Endometrial microvascular endothelial cells (primary cell): ENCODE measurements at regions not wholly inside any gene's neighbourhood (a gene's known extent, or its start where the extent isn't known, plus 50 kb on each side); places are given as distances from the start of the nearest gene placed in this dataset.
"Not testable (repeated sequence)": the region's sequence is repeated elsewhere in the genome, so short reads cannot be mapped to it uniquely, and the experiment has no call there.

Experiments
- in situ Hi-C: cut with HindIII; loops from 2 replicates; pipeline ENCODE4 v1.10.0; 2017; ENCODE audit warnings: low sequenced_read_pairs, low pct_unique_long_range_greater_than_20kb; ENCODE audit errors: inconsistent ontology term

- in situ Hi-C loops, result not testable (repeated sequence)
These were observed 89.7 kb upstream of the DNAH14 start for GRCh38 chr1:224839648-224840300.

GRCh38 chr1:224841803-224842202 is 87.7 kb upstream of the DNAH14 start:
- in situ Hi-C loops, result not testable (repeated sequence)

DNA sequence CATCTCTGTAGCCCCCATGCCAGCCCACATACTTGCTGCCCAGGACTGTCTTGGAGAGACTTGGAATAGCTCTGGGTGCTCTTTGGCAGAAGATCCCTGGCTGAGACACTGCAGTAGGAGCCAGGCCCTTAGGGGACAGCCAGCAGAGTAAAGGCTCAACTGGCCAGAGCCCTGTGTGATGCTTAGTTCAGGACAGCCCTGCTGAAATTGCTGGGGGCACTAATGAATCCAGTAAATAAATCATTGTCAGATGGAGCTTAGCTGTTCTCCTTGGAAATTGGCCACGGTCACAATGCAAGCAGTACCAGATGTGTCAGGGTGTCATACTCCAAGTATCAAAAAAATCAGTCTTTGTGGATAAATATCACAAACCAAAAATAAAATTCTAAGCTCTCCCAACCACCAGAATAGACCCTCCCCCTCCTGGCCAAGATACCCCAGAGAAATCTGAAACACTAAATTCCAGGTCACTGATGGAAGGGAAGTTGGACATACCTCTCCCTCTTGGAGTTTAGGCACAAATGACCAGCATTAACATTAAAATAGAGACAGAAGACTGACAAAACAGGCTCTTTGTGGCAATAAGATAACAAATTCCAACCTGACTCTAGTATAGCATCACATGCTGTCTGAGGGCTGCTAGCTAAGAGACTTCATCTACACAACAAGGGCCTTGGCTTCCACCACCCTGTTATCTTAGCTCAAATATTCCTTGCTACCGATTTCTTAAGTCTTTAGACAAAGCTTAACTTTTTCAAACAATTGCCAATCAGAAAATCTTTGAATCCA is 83.2 kb upstream of the DNAH14 start:
- in situ Hi-C loops, result no loop called here

DNA sequence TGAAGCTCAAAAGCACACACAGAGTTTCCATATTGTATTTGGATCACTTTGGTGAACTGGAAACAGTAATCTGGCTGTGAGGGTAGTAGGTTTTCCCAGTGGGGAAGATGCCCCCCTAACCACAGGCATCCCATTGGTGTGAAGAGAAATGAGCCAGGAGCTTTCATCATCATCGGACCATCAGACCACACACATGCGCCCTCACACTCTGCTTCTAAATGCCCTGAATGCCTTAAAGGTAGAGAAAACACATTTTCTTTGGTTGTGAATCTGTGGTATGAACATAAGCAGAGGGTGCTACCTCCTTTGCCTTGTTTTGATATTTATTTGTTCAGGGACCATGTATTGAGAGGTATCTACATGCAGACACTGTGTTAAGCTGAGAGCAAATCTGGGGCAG is 79.0 kb upstream of the DNAH14 start:
- in situ Hi-C loops, result loop anchor here (25.0 kb wide), 1 partner anchor 338 kb away; no protein-coding TSS in a partner anchor

DNA sequence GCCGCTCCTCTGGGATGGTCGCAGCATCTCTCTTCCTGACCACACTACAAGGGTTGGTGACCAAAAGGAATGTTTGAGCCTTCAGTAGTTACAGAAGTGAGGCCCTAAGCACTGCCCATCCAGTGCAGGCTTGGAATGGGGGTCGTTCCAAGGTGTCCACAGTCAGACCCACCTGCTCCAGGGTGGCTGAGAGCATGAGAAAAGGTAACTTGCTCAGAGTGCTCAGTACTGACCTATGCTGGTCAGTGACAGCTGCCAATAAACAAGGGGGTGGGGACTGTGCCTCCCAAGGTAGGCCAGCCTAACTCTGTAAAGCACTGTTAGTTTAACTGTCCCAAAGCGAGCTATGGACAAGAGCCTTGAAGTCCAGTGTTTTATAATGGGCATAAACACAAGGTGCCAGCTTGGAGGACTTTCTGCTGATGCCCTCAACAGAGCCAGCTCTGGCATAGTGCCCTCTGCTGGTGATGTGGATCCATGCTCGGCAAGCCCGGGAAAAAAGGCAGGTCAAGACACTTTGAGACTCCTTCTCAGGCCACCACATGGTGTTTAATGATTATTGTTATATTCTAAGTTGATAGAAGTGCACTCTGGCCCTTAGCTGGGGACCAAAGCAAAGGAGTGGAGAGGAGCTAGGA is 78.1 kb upstream of the DNAH14 start:
- in situ Hi-C loops, result loop anchor here (25.0 kb wide), 1 partner anchor 339 kb away; no protein-coding TSS in a partner anchor

DNA sequence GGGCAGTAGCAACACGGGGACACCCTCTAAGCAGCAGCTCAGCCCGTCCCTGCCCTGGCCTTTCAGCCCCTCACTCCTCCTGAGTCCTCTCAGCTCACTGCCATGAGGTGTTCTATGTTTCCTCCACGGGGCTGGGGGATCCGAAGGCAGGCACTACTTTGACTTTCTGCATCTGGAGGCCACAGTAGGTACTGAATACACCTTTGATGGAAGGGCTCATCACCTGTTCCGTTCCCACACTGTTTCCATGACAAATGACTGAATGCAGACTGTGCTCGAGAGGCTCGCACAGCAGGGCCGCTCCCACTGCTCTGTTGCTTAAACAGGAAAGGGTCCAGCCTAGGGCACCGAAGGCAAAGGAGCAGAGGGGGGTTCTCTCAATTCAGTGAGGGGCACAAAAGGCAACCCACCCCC is 77.6 kb upstream of the DNAH14 start:
- in situ Hi-C loops, result loop anchor here (25.0 kb wide), 1 partner anchor 340 kb away; no protein-coding TSS in a partner anchor

- in situ Hi-C loops, result loop anchor here (25.0 kb wide), 1 partner anchor 341 kb away; no protein-coding TSS in a partner anchor
These were observed 76.4 kb upstream of the DNAH14 start for GRCh38 chr1:224852901-224853568.

DNA sequence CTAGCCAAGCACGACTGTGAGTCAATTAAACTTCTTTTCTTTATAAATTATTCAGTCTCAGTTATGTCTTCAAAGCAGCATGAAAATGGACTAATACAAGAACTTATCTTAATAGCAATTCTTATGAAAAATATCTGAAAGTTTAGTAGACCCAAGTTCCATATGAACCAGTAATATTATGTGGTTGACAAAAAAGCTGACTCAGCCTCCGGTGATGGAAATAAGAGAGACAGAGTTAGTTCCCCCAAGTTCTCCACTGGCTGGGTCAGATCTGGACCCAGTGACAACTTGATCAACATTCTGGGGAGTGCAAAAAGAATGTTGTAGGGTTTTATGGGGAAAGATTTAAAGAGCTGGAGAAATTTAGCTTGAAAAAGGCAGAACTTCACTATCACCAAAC is 72.5 kb upstream of the DNAH14 start:
- in situ Hi-C loops, result loop anchor here (25.0 kb wide), 1 partner anchor 345 kb away; no protein-coding TSS in a partner anchor

- in situ Hi-C loops, result loop anchor here (25.0 kb wide), 1 partner anchor 347 kb away; no protein-coding TSS in a partner anchor
These were observed 69.8 kb upstream of the DNAH14 start for GRCh38 chr1:224859651-224860050.

DNA sequence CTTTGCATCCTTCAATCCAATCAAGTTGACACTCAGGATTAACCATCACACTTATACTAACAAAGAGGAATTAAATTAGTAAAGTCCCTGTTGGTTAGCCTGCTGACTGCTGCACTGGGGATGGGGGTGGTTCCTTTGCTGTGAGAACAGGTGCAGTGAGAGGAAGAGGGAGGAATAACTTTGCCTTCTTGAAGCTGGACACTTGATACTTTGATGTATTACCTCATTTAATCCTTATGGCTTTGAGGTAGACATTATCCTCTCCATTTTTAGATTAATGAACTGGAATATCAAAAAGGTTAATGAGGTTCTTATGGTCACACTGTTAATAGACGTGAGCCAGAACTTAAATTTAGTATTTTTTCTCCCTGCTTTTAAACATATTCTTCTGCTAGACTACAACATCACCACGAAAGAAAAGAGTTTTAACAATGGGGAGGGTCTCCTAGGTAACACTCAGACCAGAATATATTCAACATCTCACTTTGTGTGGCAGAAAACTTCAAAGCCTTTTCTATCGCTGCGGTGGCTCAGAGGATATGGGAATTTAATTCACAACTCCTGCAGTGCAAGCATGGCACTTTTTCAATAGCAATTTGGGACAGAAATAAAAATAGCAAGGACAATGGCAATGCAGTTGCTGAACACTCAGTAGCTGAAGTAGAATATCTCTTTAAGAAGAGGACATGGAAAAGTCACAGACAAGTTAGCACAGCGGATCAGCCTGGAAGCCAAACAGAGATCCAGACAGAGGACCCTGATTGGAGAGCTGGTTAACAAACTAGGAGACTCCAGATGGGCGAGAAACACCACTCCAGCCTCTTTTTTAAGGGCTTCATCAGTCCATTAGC is 68.8 kb upstream of the DNAH14 start:
- in situ Hi-C loops, result loop anchor here (25.0 kb wide), 1 partner anchor 348 kb away; no protein-coding TSS in a partner anchor

- in situ Hi-C loops, result loop anchor here (25.0 kb wide), 1 partner anchor 349 kb away; no protein-coding TSS in a partner anchor
These were observed 68.1 kb upstream of the DNAH14 start for GRCh38 chr1:224861339-224861716.

DNA sequence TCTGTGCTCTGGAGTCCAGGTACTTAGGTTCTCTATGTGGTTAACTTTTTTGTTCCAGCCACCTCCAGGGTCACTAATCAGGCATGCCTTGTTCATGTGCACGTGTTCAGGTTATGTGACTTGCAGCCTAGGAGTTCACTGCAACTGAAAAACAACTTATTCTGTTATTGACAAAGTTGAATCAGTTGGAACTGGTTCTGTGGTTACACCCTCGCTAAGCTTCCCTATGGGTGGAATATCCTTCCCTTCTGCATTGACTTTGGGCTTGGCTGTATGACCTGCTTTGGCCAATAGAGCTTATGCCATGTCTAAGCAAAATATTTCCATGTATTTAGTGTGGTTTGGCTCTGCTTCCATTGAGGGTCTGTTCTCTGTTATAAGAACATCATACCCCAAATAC is 66.0 kb upstream of the DNAH14 start:
- in situ Hi-C loops, result loop anchor here (25.0 kb wide), 1 partner anchor 351 kb away; no protein-coding TSS in a partner anchor

GRCh38 chr1:224864006-224864405 is 65.5 kb upstream of the DNAH14 start:
- in situ Hi-C loops, result loop anchor here (25.0 kb wide), 1 partner anchor 352 kb away; no protein-coding TSS in a partner anchor

DNA sequence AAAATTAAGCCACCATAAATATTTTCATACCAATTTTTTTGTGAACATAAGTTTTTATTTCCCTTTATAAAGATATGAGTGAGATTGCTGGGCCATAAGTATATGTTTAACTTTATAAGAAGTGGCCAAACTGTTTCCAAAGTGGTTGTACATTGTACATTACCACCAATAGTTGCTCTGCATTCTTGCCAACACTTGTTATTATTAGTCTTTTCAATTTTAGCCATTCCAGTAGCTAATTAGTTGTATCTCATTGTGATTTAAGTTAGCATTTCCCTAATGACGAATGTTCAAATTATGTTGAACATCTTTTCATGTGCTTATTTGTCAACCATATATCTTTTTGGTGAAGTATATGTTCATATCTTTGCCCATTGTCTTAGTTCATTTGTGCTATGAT is 64.0 kb upstream of the DNAH14 start:
- in situ Hi-C loops, result loop anchor here (25.0 kb wide), 1 partner anchor 353 kb away; no protein-coding TSS in a partner anchor

DNA sequence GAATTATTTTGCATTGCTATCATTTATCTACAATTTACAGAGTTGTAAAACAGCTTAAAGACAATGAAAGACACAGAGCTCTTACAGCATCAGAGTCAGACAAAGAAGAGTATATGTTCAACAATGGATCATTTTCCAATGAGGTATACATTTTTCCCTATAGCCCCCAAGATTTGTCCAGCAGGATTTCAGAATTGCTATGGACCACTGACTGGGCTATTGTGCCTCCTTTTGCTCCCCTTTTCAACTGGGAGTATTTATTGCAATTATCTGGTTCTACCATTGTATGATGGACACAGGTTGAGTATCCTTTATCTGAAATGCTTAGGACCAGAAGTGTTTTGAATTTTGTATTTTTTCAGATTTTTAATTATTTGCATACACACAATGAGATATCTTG is 62.5 kb upstream of the DNAH14 start:
- in situ Hi-C loops, result loop anchor here (25.0 kb wide), 1 partner anchor 355 kb away; no protein-coding TSS in a partner anchor

GRCh38 chr1:224867715-224868114 is 61.8 kb upstream of the DNAH14 start:
- in situ Hi-C loops, result loop anchor here (25.0 kb wide), 1 partner anchor 355 kb away; no protein-coding TSS in a partner anchor

DNA sequence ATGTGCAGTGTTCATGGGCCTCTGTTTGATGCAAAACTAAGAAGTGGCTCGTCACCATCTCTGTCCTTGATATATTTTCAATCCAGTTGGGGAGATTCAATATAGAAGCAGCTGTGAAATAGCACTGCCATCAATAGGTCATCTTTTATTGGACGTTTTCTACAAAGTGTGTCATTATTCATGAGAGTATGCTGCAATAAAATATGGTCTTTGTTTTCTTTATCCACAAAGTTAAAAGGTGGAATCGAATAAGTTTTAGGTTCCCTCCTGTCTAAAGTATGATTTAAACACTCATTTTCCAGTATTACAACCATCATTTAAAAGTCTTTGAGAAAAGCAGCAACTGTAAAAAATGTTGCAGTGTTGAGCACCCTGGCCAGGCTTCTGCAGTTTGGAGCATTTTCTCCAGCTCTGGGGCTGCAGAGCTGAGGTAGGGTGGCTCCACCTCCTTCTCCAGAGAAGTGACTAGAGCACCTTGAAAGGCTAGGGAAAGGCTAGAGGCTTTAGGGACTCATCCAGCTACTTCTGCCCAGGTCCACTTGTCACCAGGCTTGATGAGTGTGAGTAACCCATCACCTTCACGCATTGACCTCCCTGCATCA is 56.5 kb upstream of the DNAH14 start:
- in situ Hi-C loops, result loop anchor here (25.0 kb wide), 1 partner anchor 361 kb away; no protein-coding TSS in a partner anchor
